ENCODE measurements at regions not wholly inside any gene's neighbourhood (a gene's known extent, or its start where the extent isn't known, plus 50 kb on each side); places are given as distances from the start of the nearest gene placed in this dataset.
"Not testable (repeated sequence)": the region's sequence is repeated elsewhere in the genome, so short reads cannot be mapped to it uniquely, and the experiment has no call there.

DNA sequence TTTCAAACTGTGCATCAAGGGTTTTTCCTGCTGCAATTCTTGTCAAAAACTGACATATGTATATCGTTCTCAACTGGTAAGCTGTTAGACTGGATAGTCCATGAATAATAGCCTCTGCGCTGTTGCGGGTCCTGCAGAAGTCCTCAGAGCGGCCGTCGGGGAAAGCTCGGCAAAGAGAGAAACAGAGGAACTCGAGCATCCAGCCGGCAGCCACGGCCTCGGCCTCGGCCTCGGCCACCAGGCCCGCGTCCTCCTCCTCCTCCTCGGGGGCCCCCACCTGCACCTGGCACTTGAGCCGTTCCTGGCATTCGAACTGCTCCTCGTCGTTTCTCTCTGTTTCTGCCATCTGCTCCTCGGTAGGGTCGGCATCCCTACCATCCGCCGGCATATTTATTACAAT is 165.0 kb downstream of the POTEC start:
- WGBS, 2 donors: 78 to 87% methylated on average over 24 of the region's 24 CpGs
- H3K9me3 ChIP-seq; H3K4me3 ChIP-seq; DNase-seq; H3K36me3 ChIP-seq (replicated peaks in 1 of 2; ENCODE audit: insufficient read depth in 1 of 2, low read depth in 2 of 2); intact Hi-C loops (cut with DNase I); H3K27ac ChIP-seq; H3K27me3 ChIP-seq; ATAC-seq; H3K4me1 ChIP-seq: not testable (repeated sequence)

DNA sequence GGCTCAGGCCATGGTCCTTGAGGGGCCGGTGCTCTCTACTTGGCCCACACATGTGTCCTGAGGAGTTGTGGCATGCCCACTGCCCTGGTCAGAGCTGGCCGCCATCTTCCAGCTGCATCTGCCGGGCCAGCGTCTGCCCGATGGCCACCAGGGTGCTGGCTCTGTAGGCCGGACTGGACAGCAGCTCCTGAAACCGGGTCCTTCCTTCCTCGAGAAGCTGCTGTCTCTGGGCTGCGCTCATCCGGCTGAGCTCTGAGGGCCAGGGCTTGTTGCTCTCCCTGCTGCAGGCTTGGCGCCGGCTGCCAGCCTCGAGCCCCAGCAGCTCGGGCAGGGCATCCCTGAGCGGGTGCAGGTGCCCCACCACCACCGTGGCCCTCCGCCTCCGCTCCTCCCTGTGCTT is 182.1 kb downstream of the POTEC start:
- WGBS, 2 donors: 89% methylated on average over 18 of the region's 18 CpGs; no CpG with 5 or more reads in 1 of the 2 donors
- ATAC-seq; H3K27me3 ChIP-seq; H3K4me1 ChIP-seq; intact Hi-C loops (cut with DNase I); H3K9me3 ChIP-seq; H3K4me3 ChIP-seq; H3K36me3 ChIP-seq (replicated peaks in 1 of 2; ENCODE audit: insufficient read depth in 1 of 2, low read depth in 2 of 2); H3K27ac ChIP-seq; DNase-seq: not testable (repeated sequence)

DNA sequence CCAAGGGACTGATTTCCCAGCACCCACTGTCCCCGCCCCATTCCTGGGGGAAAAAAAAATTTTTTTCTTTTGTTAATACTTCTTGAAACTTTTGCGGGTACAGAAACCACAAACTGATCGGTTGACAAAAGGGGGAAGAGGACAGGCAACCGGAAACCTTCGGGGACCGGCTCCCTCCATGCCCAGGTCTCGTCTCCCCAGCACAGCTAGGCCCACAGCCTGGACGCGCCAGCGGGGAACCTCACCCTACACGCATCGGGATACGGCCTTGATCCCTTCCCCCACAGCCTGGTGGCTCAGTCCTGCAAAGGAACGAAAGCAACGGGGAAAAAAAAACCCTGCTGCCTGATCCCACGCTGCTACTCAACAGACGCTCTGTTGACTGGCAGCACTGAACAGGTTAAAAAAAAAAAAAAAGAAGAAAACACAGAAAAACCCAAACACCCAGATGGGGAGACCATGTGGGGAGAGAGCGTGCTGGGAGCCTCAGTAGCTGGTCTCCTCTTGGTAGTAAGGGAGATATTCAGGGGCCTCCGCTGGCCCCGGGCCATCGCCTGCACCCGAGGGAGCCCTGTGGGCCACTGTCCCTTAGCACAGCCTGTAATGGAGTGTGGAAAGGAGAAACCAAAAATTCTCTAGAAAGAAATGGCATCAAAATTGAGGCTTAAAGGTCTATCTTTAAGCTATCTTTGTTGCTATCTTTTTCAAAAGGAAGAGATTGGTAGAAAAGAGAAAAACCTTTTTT is 185.7 kb downstream of the POTEC start:
- H3K4me3 ChIP-seq; H3K36me3 ChIP-seq (replicated peaks in 1 of 2; ENCODE audit: insufficient read depth in 1 of 2, low read depth in 2 of 2); H3K9me3 ChIP-seq; H3K27ac ChIP-seq; H3K27me3 ChIP-seq; DNase-seq; ATAC-seq; H3K4me1 ChIP-seq; intact Hi-C loops (cut with DNase I): not testable (repeated sequence)
- WGBS, 2 donors: 79 to 92% methylated on average over 15 to 22 of the region's 22 CpGs

DNA sequence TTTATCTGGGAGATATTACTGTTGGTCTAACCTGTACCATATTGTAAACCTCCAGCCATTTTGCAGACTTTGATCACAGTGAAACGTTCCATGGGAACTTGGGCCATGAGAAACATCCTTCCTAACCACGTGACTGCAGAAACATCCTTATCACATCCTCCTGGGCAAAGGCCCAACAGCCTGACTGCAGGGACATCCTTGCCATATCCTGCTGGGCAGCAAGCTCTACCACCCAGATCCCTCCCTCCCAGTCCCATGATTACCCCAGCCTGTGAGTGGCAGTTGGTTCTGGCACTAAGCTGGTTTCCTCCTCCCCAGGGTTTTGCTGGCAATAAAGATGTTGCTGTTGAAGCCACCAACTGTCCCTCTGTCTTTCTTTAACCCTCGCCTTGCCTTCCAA is 201.2 kb downstream of the POTEC start:
- H3K27ac ChIP-seq; H3K4me1 ChIP-seq; DNase-seq; H3K27me3 ChIP-seq; H3K36me3 ChIP-seq (replicated peaks in 1 of 2; ENCODE audit: insufficient read depth in 1 of 2, low read depth in 2 of 2); H3K9me3 ChIP-seq; ATAC-seq; intact Hi-C loops (cut with DNase I); H3K4me3 ChIP-seq: not testable (repeated sequence)
- WGBS, 2 donors: 31 to 38% methylated on average over 3 of the region's 3 CpGs

DNA sequence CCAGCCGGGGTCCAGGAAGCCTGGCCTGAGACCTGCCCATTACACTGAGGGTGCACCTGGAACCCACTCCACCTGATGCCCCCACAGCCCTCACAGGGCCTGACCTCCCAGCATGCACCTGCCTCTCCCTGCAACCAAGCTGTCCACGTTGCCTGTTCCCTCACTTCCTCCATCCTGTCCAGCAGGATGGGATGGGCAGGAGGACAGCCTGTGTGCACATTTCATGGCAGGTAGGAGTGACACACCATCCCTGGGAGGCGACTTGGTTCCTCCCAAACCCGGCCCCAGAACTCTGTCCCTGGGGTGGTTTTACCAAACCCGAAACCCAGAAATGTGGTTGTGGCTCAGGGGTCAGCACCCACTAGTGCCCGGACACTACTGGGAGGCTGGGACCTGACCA is 203.8 kb upstream of the ZNF519 start:
- intact Hi-C loops (cut with DNase I); H3K27me3 ChIP-seq; DNase-seq; H3K27ac ChIP-seq; H3K4me1 ChIP-seq; H3K9me3 ChIP-seq; H3K36me3 ChIP-seq (replicated peaks in 1 of 2; ENCODE audit: insufficient read depth in 1 of 2, low read depth in 2 of 2); H3K4me3 ChIP-seq; ATAC-seq: not testable (repeated sequence)
- WGBS, 2 donors: 73 to 74% methylated on average over 2 to 6 of the region's 6 CpGs

DNA sequence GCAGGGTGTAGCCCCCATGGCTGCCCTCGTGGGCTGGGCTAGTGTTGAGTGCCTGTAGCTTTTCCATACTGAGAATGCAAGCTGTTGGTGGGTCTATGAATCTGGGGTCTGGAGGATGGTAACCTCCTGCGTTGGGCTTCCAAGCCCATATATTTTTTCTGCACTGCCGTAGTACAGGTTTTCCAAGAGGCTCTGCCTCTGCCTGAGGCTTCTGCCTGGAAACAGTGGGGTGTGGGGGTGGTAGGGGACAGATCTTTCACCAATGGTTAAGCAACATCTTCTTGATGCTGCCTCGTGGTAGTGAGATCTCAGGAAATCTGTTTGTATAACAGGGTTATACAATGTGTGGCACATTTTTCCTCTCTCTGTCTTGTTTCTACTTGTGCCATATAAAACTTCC is 189.0 kb upstream of the ZNF519 start:
- H3K9me3 ChIP-seq; H3K27me3 ChIP-seq; intact Hi-C loops (cut with DNase I); H3K36me3 ChIP-seq (replicated peaks in 1 of 2; ENCODE audit: insufficient read depth in 1 of 2, low read depth in 2 of 2); DNase-seq; ATAC-seq; H3K4me3 ChIP-seq; H3K27ac ChIP-seq; H3K4me1 ChIP-seq: not testable (repeated sequence)
- 66 to 77% methylated on average over 4 of the region's 4 CpGs for whole genome bisulfite sequencing, 2 donors

DNA sequence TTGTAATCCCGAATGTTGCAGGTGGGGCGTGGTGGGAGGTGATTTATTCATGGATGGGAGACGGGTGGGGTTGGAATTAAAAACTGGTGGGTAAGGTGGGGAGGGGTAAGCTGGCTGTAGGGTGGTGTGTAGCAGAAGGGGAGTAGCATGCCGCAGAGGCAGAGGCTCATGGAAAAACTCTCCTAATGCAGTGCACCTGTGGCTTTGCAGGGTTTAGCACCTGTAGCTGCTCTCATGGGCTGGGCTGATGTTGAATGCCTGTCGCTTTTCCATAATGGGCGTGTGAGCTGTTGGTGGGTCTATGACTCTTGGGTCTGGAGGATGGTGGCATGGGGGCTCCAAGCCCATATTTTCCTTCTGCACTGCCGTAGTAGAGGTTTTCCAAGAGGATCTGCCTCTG is 169.0 kb upstream of the ZNF519 start:
- DNase-seq; intact Hi-C loops (cut with DNase I); H3K27ac ChIP-seq; ATAC-seq; H3K36me3 ChIP-seq (replicated peaks in 1 of 2; ENCODE audit: insufficient read depth in 1 of 2, low read depth in 2 of 2); H3K4me3 ChIP-seq; H3K9me3 ChIP-seq; H3K27me3 ChIP-seq; H3K4me1 ChIP-seq: not testable (repeated sequence)
- WGBS, 2 donors: 79 to 84% methylated on average over 6 to 7 of the region's 7 CpGs

DNA sequence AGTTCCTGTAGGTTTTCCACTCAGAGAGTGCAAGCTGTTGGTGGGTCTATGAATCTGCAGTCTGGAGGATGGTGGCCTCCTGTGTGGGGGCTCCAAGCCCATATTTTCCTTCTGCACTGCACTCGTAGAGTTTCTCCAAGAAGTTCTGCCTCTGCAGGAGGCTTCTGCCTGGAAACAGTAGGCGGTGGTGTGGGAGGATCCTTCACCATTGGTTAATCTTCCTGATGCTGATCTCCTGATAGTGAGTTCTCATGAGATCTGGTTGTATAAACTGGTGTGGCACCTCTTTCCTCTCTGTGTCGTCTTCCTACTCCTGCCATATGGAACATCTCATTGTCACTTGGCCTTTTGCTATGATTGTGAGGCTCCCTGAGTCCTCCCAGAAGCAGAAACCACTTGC is 162.8 kb upstream of the ZNF519 start:
- H3K27ac ChIP-seq; H3K4me1 ChIP-seq; intact Hi-C loops (cut with DNase I); H3K27me3 ChIP-seq; H3K4me3 ChIP-seq; DNase-seq; ATAC-seq; H3K9me3 ChIP-seq; H3K36me3 ChIP-seq (replicated peaks in 1 of 2; ENCODE audit: insufficient read depth in 1 of 2, low read depth in 2 of 2): not testable (repeated sequence)
- 83 to 87% methylated on average over 2 to 3 of the region's 3 CpGs for WGBS, 2 donors

DNA sequence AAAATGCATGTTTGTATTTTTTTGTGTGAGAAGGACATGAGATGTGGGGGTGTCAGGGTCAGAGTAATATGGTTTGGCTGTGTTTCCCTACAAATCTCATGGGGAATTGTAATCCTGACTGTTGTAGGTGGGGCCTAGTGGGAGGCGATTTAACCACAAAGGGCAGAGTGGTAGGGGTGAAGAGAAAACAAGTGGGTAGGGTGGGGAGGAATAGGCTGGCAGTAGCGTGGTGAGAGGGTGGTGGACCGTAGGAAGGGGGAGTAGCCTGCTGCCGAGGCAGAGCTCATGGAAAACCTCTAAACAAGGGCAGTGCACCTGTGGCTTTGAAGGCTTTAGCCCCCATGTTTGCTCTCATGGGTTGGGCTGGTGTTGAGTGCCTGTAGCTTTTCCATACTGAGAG is 152.8 kb upstream of the ZNF519 start:
- no peak overlapping the region for H3K4me3 ChIP-seq
- no peak for DNase-seq
- TF ChIP-seq POLR2A (IDR thresholded peaks at IDR 0.05): no peak
- TF ChIP-seq, protein P1, sequence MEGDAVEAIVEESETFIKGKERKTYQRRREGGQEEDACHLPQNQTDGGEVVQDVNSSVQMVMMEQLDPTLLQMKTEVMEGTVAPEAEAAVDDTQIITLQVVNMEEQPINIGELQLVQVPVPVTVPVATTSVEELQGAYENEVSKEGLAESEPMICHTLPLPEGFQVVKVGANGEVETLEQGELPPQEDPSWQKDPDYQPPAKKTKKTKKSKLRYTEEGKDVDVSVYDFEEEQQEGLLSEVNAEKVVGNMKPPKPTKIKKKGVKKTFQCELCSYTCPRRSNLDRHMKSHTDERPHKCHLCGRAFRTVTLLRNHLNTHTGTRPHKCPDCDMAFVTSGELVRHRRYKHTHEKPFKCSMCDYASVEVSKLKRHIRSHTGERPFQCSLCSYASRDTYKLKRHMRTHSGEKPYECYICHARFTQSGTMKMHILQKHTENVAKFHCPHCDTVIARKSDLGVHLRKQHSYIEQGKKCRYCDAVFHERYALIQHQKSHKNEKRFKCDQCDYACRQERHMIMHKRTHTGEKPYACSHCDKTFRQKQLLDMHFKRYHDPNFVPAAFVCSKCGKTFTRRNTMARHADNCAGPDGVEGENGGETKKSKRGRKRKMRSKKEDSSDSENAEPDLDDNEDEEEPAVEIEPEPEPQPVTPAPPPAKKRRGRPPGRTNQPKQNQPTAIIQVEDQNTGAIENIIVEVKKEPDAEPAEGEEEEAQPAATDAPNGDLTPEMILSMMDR (IDR thresholded peaks at IDR 0.05): no peak
- H3K4me1 ChIP-seq: no peaks in the 10 kb centered on the region
- H3K36me3 ChIP-seq (replicated peaks in 1 of 2; ENCODE audit: insufficient read depth in 1 of 2, low read depth in 2 of 2): no peaks in the 10 kb centered on the region
- H3K9me3 ChIP-seq: no peaks in the 10 kb centered on the region
- no peak for ATAC-seq
- no peak overlapping the region for H3K27ac ChIP-seq
- intact Hi-C loops (cut with DNase I): no loop called here
- WGBS, 2 donors: 70 to 85% methylated on average over 3 to 4 of the region's 4 CpGs
- H3K27me3 ChIP-seq: no peaks in the 10 kb centered on the region

DNA sequence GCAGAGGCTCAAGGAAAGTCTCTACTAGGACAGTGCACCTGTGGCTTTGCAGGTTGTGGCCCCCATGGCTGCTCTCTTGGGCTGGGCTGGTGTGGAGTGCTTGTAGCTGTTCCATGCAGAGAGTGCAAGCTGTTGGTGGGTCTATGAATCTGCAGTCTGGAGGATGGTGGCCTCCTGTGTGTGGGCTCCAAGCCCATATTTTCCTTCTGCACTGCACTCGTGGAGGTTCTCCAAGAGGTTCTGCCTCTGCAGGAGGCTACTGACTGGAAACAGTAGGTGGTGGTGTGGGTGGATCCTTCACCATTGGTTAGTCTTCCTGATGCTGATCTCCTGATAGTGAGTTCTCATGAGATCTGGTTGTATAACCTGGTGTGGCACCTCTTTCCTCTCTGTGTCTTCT is 143.2 kb upstream of the ZNF519 start:
- H3K4me1 ChIP-seq: not testable (repeated sequence)
- 90% methylated on average over 1 of the region's 1 CpG for whole genome bisulfite sequencing, 2 donors

DNA sequence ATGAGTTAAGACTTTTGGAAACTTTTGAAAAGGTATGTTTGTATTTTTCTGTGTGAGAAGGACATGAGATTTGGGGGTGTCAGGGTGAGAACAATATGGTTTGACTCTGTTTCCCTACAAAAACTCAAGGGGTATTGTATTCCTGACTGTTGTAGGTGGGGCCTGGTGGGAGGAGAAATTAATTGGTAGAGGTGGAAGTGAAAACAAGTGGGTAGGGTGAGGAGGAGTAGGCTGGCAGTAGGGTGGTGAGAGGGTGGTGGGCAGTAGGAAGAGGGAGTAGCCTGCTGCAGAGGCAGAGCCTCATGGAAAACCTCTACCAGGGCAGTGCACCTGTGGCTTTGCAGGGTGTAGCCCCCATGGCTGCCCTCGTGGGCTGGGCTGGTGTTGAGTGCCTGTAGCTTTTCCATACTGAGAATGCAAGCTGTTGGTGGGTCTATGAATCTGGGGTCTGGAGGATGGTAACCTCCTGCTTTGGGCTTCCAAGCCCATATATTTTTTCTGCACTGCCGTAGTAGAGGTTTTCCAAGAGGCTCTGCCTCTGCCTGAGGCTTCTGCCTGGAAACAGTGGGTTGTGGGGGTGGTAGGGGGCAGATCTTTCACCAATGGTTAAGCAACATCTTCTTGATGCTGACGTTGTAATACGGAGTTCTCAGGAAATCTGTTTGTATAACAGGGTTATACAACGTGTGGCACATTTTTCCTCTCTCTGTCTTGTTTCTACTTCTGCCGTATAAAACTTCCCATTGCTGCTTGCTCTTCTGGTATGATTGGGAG is 133.6 kb upstream of the ZNF519 start:
- H3K9me3 ChIP-seq; intact Hi-C loops (cut with DNase I); ATAC-seq; H3K4me3 ChIP-seq; DNase-seq; H3K36me3 ChIP-seq (replicated peaks in 1 of 2; ENCODE audit: insufficient read depth in 1 of 2, low read depth in 2 of 2); H3K4me1 ChIP-seq; H3K27me3 ChIP-seq; H3K27ac ChIP-seq: not testable (repeated sequence)
- WGBS, 2 donors: 75 to 76% methylated on average over 6 of the region's 6 CpGs

More for the DNA sequence above, 143.2 kb upstream of the ZNF519 start:
- ATAC-seq; H3K4me3 ChIP-seq; H3K27me3 ChIP-seq; DNase-seq; intact Hi-C loops (cut with DNase I); H3K27ac ChIP-seq; H3K9me3 ChIP-seq; H3K36me3 ChIP-seq (replicated peaks in 1 of 2; ENCODE audit: insufficient read depth in 1 of 2, low read depth in 2 of 2): not testable (repeated sequence)
